Endothelial cell of umbilical vein (primary cell): ENCODE measurements at regions not wholly inside any gene's neighbourhood (a gene's known extent, or its start where the extent isn't known, plus 50 kb on each side); places are given as distances from the start of the nearest gene placed in this dataset.

Experiments used
- BruUV-seq: library from RNA; stranded (reverse); fragments of 400-500 nt; replicated peaks from 2 replicates; lab custom pipeline; 2021; lab: Mats Ljungman, UMichigan
- CTCF ChIA-PET: fragments of 300-600, 350-600 bp; sonication (Branson Sonifier 250); formaldehyde crosslinking; loops from one replicate; lab custom pipeline; 2021; ENCODE audit warnings: antibody characterized with exemption, inconsistent platforms; lab: Charles Lee
- POLR2A ChIA-PET: fragments of 300-600, 350-600 bp; sonication (Branson Sonifier 250); formaldehyde crosslinking; loops from one replicate; lab custom pipeline; 2021; ENCODE audit warnings: antibody characterized with exemption, inconsistent platforms; lab: Charles Lee
- DNase-seq: peaks from one replicate; pipeline ENCODE4 v3.0.0-alpha.2; 2011; ENCODE audit warnings: low read depth, low spot score
- FAIRE-seq: peaks from 2 replicates; lab custom pipeline; 2011; peaks lifted over from hg19 to GRCh38; lab: Jason Lieb, UNC
- H2AFZ ChIP-seq: 2 replicates; pipeline ENCODE4 v1.6.0; 2012; ENCODE audit warnings: low read depth, low read length, control low read depth, inconsistent platforms
- H3K27ac ChIP-seq: 2 replicates; pipeline ENCODE4 v1.5.1; 2011; ENCODE audit warnings: low read depth, mild to moderate bottlenecking, control low read depth, low read length, moderate library complexity; ENCODE audit not compliant: insufficient read depth
- H3K27me3 ChIP-seq, 2 experiments: 2 replicates each; pipeline versions ENCODE4 v1.6.0 to v1.6.1; 2011; ENCODE audit warnings: low read length in 2 of 2, mixed read lengths in 1 of 2; ENCODE audit not compliant: control insufficient read depth in 2 of 2, insufficient read depth in 2 of 2
- H3K36me3 ChIP-seq, 2 experiments: 2 replicates in 1 of 2; 3 replicates in 1 of 2; pipeline ENCODE4 v1.5.1; 2011; ENCODE audit warnings: low read length in 2 of 2, mild to moderate bottlenecking in 1 of 2, moderate library complexity in 1 of 2; ENCODE audit not compliant: control insufficient read depth in 2 of 2, insufficient read depth in 2 of 2; ENCODE audit errors: extremely low read depth in 1 of 2
- H3K4me1 ChIP-seq: 3 replicates; pipeline ENCODE4 v1.5.1; 2011; ENCODE audit warnings: mild to moderate bottlenecking, low read length; ENCODE audit not compliant: control insufficient read depth, insufficient read depth; ENCODE audit errors: extremely low read depth
- H3K4me2 ChIP-seq: 2 replicates; pipeline ENCODE4 v1.6.1; 2011; ENCODE audit warnings: low read length, control low read depth, mixed read lengths; ENCODE audit not compliant: insufficient read depth
- H3K4me3 ChIP-seq, 3 experiments: fragments of 200-600 bp in 1 of 3; sonication (generic), shearing (Covaris generic) in 1 of 3; replicated peaks in 1 of 3; 2 replicates each; pipeline ENCODE4 v1.5.1; 2011 to 2016; ENCODE audit warnings: control low read depth in 3 of 3, low read length in 3 of 3, mild to moderate bottlenecking in 2 of 3, inconsistent platforms in 1 of 3, low read depth in 1 of 3, moderate library complexity in 1 of 3; ENCODE audit not compliant: insufficient read depth in 1 of 3
- H3K79me2 ChIP-seq: 2 replicates; pipeline ENCODE4 v1.6.0; 2012; ENCODE audit warnings: low read length, inconsistent platforms; ENCODE audit not compliant: control insufficient read depth, insufficient read depth
- H3K9ac ChIP-seq: replicated peaks from 2 replicates; pipeline ENCODE3; 2011; ENCODE audit warnings: low read length, control low read depth; ENCODE audit not compliant: insufficient read depth; ENCODE audit errors: extremely low read depth
- H3K9me1 ChIP-seq: replicated peaks from 3 replicates; pipeline ENCODE4 v1.6.0; 2011; ENCODE audit warnings: mild to moderate bottlenecking, low read length; ENCODE audit not compliant: control insufficient read depth, insufficient read depth; ENCODE audit errors: extremely low read depth
- H3K9me3 ChIP-seq: replicated peaks from 2 replicates; pipeline ENCODE4 v1.5.1; 2012; ENCODE audit warnings: low read length, inconsistent platforms; ENCODE audit not compliant: control insufficient read depth, insufficient read depth
- H4K20me1 ChIP-seq: replicated peaks from 2 replicates; pipeline ENCODE3; 2011; ENCODE audit warnings: mild to moderate bottlenecking, low read length; ENCODE audit not compliant: control insufficient read depth, insufficient read depth; ENCODE audit errors: extremely low read depth
- EZH2 ChIP-seq: IDR thresholded peaks from 2 replicates; pipeline ENCODE4 v1.6.1; 2012; ENCODE audit warnings: borderline replicate concordance, low read depth, mild to moderate bottlenecking, moderate library complexity, low read length, inconsistent platforms; ENCODE audit not compliant: severe bottlenecking
- FOS ChIP-seq: IDR thresholded peaks from 2 replicates; pipeline ENCODE4 v1.6.1; 2011; ENCODE audit warnings: mild to moderate bottlenecking, low read length, moderate library complexity, borderline replicate concordance; ENCODE audit not compliant: insufficient read depth
- GATA2 ChIP-seq: IDR thresholded peaks from 2 replicates; pipeline ENCODE4 v1.7.0; 2011; ENCODE audit warnings: low read depth, mild to moderate bottlenecking, moderate library complexity, mixed read lengths, low read length; ENCODE audit not compliant: insufficient read length, insufficient read depth
- JUN ChIP-seq: IDR thresholded peaks from 2 replicates; pipeline ENCODE4 v1.6.1; 2011; ENCODE audit warnings: borderline replicate concordance, low read depth; ENCODE audit not compliant: insufficient read length, insufficient read depth
- MYC ChIP-seq: IDR thresholded peaks from one replicate; pipeline ENCODE4 v1.6.1; 2011; ENCODE audit warnings: mild to moderate bottlenecking, low read depth, low read length
- POLR2A ChIP-seq: IDR thresholded peaks from 2 replicates; pipeline ENCODE4 v1.6.1; 2012; ENCODE audit warnings: low read depth, mild to moderate bottlenecking, control low read depth, low read length
- POLR2AphosphoS5 ChIP-seq: IDR thresholded peaks from 2 replicates; pipeline ENCODE4 v1.6.1; 2012; ENCODE audit warnings: low read depth, mild to moderate bottlenecking, control low read depth, low read length, moderate library complexity; ENCODE audit not compliant: insufficient read depth
- dilution Hi-C: fragments of 300-500 bp; cut with MboI; formaldehyde crosslinking; loops from one replicate; pipeline ENCODE4 v1.15.0; 2019; ENCODE audit warnings: low sequenced_read_pairs; ENCODE audit not compliant: extremely low pct_ligation_motif_present
- intact Hi-C: fragments of 100-400 bp; cut with micrococcal nuclease; formaldehyde crosslinking; loops from one replicate; pipeline ENCODE4 v1.10.0; 2022
- TF ChIP-seq, protein P1 (sequence below), 2 donors: IDR thresholded peaks; 1 replicate in 1 of 2; 2 replicates in 1 of 2; pipeline ENCODE4 v1.5.1; 2011; ENCODE audit warnings: low read length in 2 of 2, mild to moderate bottlenecking in 2 of 2, moderate library complexity in 2 of 2, control low read depth in 1 of 2, inconsistent platforms in 1 of 2, low read depth in 1 of 2; ENCODE audit not compliant: insufficient read depth in 1 of 2; ENCODE audit errors: extremely low read depth in 1 of 2
- TF ChIP-seq, protein P2 (sequence below): IDR thresholded peaks from 2 replicates; pipeline ENCODE4 v1.6.1; 2011; ENCODE audit not compliant: insufficient read depth, insufficient read length

DNA sequence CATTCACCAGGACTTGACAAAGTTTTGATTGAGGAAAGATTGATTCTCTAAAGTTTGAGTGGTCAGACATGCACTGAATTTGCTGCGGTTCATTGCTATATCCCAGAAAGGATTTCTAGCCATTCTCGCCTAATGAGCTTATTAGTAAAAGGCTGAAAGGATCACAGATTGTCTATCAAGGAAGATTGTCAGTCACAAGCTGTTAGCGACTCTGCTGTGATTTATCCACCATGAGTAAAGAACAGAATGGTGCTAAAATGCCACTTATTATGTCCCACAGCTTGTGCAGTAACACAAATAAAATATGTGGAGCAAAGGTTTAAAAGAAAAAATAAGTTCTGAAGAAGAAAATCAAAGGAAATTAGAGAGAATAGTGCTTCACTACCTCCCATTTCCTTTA is 701.2 kb upstream of the CDH7 start:
- no TSS peak for BruUV-seq
- dilution Hi-C loops (no loop called here), intact Hi-C loops (no loop called here)
- H2AFZ ChIP-seq, result no peak overlapping the region
- FAIRE-seq (no peak), DNase-seq (no peak)
- no peak overlapping the region for H3K4me3 ChIP-seq
- H3K27me3 ChIP-seq, result no peaks in the 10 kb centered on the region
- CTCF ChIA-PET, result no interaction called here
- H3K27ac ChIP-seq, result no peak overlapping the region
- H4K20me1 ChIP-seq, result no peaks in the 10 kb centered on the region
- H3K9me3 ChIP-seq, result no peaks in the 10 kb centered on the region
- H3K4me2 ChIP-seq, result no peak overlapping the region
- H3K4me1 ChIP-seq, result no peaks in the 10 kb centered on the region
- no peaks in the 10 kb centered on the region for H3K79me2 ChIP-seq
- no peaks in the 10 kb centered on the region for H3K36me3 ChIP-seq
- POLR2A ChIA-PET, result no interaction called here
- H3K9ac ChIP-seq, result no peak overlapping the region
- TF ChIP-seq GATA2 (no peak), POLR2AphosphoS5 (no peak), EZH2 (no peak), MYC (no peak), JUN (no peak), FOS (no peak), POLR2A (no peak)
- TF ChIP-seq, protein P1, sequence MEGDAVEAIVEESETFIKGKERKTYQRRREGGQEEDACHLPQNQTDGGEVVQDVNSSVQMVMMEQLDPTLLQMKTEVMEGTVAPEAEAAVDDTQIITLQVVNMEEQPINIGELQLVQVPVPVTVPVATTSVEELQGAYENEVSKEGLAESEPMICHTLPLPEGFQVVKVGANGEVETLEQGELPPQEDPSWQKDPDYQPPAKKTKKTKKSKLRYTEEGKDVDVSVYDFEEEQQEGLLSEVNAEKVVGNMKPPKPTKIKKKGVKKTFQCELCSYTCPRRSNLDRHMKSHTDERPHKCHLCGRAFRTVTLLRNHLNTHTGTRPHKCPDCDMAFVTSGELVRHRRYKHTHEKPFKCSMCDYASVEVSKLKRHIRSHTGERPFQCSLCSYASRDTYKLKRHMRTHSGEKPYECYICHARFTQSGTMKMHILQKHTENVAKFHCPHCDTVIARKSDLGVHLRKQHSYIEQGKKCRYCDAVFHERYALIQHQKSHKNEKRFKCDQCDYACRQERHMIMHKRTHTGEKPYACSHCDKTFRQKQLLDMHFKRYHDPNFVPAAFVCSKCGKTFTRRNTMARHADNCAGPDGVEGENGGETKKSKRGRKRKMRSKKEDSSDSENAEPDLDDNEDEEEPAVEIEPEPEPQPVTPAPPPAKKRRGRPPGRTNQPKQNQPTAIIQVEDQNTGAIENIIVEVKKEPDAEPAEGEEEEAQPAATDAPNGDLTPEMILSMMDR (IDR thresholded peaks at IDR 0.05; ENCODE audit: extremely low read depth in 1 of 2, insufficient read depth in 1 of 2, low read depth in 1 of 2, low read length in 2 of 2), result no peak
- TF ChIP-seq, protein P2, sequence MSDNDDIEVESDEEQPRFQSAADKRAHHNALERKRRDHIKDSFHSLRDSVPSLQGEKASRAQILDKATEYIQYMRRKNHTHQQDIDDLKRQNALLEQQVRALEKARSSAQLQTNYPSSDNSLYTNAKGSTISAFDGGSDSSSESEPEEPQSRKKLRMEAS, result no peak
- no peaks in the 10 kb centered on the region for H3K9me1 ChIP-seq
